ENCODE measurements at regions not wholly inside any gene's neighbourhood (a gene's known extent, or its start where the extent isn't known, plus 50 kb on each side); places are given as distances from the start of the nearest gene placed in this dataset.

DNA sequence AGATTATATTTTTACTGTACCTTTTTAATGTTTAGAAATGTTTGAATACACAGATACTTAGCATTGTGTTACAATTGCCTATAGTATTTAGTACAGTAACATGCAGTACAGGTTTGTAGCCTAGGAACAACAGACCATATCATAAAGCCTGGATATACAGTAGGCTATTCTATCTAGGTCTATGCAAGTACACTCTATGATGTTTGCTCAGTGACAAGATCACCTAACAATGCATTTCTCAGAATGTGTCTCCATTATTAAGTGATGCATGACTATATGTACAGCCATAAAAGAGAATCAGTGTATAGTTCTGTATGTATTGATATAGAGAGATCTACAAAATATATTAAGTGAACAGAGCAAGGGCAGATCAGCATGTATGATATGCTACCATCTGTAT is 616.4 kb downstream of the XIRP2 start:
- no peak for DNase-seq (ENCODE audit: low spot score)

DNA sequence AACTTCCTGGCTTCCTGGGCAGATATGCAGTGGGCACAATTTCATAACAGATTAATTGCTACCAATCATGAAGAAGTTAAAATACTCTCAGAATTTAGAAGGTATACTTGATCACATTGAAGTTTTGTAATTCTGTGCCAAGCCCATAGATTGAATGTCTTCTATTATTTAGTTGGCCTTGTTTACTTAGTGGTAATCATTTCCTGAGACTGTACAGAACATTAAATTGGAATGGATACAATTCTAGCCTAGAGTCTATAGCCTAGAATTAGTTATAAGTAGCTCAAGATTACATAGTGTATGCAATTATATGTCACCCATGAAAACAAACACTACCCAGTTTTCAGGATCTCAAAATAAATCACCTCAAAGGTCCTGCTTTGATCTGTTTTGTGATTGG is 615.8 kb downstream of the XIRP2 start:
- DNase-seq (ENCODE audit: low spot score), result no peak

DNA sequence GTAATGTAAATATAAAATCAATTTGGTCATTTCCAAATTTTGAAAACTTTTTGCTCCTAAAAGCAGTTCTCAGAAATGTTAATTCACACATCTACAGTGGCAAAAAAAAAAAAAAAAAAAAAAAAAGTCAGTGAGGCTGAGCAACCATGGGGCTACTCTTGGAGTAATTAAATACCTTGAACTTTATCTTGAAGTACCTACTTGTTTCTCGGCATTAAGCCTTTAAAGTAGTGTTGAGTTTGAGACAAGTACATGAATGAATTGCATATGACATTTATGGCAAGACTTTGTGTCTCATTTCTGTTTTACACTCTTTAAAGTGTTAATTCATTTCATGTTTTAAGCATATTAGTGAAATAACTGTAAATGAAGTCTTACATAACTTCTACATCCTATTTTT is 613.3 kb downstream of the XIRP2 start:
- no peak for DNase-seq (ENCODE audit: low spot score)

DNA sequence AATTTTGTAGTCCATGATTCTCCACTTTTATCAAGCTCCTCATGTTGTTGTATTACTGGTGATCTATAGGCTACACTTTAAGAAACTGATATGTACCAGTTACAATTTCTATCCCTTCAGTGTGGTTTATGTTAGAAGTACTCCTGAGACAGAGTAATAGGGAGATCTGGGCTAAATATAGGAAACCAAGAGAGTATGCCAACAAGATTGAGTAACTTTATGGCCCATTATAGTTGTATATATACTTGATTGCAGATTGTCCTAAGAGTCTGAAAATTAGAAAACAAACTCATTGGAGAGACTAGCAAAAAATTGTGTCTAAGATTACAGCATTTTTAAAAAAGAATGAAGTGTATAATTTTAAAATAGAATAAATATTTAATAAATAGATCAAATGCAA is 605.6 kb downstream of the XIRP2 start:
- no peak for DNase-seq (ENCODE audit: low spot score)

DNA sequence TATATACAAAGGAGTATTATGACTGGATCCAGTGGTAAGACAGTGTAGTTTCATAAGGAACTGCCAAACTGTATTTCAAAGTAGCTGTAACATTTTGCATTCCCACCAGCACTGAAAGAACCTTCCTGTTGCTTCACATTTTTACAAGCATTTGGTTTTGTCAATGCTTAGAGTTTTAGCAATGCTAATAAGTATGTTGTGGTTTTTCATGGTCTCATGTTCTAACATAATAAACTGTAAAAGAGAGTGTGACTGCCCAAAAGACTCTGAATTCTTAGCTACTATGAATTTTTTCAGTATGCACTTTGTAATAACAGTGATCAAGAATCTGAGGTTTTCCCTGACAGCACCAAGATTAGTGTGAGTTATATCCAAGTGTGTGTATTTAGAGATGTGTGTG is 604.2 kb downstream of the XIRP2 start:
- no peak for DNase-seq (ENCODE audit: low spot score)

DNA sequence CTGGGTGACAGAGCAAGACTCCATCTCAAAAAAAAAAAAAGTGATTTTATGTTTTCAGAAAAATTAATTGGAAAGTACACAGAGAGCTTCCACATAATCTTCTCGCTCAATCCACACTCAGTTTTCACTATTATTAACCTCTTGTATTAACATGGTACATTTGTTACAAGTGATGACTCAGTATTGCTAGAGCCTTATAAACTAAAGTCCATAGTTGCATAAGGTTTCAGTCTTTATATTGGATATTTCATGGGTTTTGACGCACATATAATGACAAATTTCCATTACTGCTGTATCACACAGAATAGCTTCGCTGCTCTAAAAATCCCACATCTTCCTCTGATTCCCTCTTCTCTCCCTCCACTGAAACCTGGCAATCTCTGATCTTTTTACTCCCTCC is 603.5 kb downstream of the XIRP2 start:
- DNase-seq (ENCODE audit: low spot score), result no peak

DNA sequence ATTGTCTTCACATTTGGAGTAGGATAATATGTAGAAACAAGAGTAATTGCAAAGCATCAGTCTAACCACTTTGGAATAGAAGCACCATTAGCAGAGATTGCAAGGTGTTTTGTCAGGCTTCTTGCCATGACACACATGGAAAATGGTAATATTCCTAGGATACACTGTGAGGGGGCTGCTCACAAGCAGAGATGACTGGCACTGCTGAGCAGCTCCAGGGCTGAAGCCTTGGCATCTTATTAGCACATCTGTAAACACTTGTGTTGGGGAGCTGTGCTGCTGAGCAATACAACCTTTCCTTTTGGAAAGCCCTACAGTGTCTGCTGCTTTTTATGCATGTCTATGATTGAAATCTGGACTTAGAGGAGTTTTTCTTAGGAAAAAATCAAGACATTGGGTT is 602.2 kb downstream of the XIRP2 start:
- DNase-seq (ENCODE audit: low spot score), result no peak

DNA sequence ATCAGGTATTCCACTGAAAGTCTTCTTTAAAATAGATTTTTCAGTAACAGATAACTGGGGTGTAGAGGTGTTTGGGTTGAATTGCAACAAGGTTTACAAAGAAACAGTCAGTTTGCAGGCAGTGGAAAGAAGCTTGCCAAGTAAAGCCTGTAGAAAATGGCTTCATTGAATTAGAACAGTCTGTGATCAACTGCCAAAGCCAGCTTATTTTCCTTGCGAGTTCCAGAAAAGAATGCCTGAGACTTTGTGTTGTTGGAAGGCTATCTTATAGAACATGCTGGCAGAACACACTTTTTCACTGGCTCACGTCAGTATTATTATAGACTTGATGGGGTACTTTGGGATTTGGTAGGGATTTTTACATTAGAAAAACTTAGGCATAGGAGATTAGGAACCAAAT is 601.0 kb downstream of the XIRP2 start:
- no peak for DNase-seq (ENCODE audit: low spot score)

DNA sequence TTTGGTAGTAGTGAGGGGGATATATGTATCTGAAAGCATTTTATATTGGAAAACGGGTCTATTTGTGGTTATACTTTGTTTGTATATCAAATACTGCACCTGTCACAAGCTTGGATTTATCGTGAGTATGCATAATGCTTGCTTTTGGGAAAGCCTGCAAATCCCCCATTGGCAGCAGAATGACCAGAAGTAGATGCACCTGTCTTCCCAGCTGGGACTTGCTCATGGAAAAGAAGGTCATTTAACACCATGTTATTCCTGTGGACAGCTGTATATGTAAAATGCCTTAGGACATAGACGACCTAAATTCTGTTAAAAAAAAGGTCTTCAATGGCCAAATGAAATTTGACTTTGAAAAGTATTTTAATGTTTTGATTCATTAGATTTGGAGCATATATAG is 599.4 kb downstream of the XIRP2 start:
- DNase-seq (ENCODE audit: low spot score), result no peak

DNA sequence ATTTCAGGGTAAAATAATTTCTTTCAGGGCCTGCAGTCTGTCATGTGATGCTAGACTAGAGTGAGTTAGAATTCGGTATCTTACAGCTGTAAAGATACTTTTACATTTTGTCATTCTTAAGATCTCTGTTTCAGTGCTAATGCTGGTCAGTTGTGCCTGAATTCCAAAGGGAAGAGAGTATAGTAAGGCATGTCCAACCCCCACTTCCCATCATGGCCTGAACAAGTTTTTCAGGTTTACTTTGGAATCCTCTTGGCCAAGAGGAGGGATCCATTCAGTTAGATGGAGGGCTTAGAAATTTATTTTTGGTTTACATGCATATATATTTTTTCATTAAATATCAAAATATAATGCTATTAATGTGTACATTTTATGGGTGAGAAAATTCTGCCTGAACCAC is 596.6 kb downstream of the XIRP2 start:
- DNase-seq (ENCODE audit: low spot score), result no peak

DNA sequence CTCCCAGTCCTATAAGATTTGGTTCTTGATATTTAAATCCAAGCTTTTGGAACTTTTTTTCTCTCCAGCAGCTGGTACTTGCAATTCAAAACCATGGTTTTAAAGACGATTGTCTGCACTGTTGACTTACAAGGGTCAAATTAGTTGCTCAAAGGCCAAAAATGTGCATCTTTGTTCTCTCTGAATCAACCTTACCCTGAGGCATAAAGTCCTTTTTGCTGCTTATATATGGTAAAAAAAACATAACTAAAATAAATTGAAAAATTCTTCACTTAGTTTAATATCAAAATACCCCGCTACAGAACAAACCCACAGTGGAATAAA is 592.7 kb downstream of the XIRP2 start:
- no peak for DNase-seq (ENCODE audit: low spot score)

DNA sequence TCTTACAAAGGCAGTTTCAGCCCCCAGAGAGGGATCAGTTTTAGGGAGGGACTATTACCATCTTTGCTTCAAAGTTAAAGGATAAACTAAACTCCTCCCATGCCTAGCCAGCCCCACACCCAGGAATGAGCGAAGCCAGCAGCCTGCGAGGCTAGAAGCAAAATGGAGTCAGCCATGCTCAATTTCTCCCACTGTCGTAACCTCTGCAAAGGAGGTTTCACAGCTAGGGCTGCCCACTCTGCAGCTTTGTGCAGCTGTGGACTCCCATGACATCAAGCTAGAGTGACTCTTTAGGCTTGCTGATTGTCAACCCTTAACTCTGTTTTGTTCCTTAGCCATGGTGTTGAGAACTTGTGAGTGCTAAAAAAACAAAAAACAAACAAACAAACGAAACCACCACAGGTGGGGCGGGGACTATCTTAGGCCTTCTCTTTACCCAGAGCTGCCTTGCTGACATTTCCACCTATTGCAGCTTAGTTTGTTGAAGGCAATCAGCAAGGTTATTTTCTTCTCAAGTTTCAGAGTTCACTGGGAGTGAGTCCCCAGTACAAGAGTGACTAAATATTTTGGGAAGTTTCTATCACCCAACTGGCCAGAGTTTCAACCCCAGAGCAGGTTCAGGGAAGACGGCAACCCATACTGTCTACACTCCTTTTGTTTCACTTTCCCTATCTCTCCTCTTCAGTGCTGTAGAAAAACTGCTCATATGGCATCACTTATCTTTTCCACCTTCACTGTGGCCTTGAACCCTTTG is 592.1 kb downstream of the XIRP2 start:
- DNase-seq (ENCODE audit: low spot score), result no peak

DNA sequence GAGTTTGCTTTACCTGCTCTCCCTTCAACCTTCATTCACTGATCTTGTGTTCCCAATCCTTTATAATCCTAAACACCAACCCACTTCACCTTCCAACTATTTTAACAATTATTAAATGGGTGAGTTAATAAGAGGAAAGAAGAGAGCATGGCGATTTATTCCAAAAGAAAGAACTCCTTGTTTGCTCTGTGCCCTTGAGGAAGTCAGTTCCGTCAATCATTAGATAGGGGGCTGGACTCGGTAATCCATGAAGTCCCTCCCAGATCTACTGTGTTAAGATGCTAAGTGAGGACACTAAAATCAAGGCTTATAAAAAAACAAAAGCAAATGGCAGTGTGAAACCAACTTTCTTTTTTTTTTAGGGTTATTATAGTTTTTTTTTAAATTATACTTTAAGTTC is 589.9 kb downstream of the XIRP2 start:
- no peak for DNase-seq (ENCODE audit: low spot score)

DNA sequence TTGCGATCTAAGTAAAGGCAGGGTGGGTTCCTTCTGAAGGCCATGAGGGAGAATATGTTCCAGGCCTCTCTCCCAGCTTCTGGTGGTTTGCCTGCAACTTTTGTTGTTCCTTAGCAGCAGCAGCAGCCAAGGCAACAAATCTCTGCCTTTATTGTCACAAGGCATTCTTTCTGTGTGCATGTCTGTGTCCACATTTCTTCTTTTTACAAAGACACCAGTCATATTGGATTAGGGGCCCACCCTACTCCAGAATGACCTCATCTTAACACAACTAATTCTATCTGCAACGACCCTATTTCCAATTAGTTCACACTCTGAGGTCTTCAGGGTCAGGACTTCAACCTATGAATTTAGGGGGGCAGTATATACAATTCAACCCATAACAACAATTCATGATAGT is 587.5 kb downstream of the XIRP2 start:
- no peak for DNase-seq (ENCODE audit: low spot score)

DNA sequence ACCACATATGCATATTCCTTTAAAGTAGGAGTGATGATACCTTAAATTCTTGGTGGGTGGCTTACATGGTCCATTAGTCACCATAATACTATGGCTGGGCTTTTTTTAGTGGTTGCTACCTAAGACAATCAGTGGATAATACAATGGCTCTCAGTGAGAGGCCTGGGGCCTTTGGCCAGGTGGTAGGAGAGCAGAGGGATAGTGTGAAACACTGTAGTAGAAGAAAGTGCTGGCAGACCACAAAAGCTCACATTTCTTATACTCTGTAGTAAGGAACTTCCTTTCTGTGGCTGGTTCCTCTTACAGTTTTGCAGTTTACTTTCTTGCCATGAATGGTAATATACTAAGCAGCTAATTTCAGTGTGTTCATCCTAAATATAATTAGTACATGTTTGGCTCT is 583.5 kb downstream of the XIRP2 start:
- DNase-seq (ENCODE audit: low spot score), result no peak

DNA sequence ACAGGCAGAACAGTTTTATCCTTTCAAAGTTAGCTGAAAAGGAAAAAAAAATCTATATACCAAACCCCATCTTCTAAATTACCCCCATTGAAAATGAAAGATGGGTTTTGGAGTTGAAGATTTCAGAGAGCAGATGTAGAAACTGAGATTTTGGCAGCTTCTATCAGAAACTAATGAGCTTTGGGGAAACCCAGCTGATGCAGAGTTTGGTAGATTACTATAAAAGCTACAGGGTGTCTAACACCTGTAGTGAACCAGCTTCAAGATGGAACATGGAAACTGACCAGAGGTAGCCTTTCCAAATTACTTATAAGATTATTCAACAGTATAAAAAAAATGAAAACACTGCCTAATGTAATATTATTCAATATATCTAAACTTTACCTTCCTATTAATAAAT is 583.1 kb downstream of the XIRP2 start:
- no peak for DNase-seq (ENCODE audit: low spot score)

DNA sequence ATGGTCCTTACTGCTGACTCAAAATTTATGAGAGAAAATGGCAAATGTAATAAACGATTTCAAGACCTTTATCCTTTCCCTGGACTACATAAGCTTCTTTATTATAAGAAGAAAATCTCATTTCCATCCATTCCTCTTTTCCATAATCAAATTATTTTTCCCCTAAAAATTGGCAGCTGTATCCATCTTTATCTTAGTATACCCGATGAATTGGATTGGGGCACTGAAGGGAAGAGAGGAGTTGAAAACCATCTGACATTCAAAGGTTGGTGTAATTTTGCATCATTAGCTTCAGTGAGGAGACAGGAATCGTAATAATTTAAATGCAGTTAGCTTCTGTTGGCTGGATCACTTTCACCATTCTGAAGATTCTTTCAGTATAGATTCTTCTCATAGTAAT is 574.1 kb downstream of the XIRP2 start:
- no peak for DNase-seq (ENCODE audit: low spot score)

DNA sequence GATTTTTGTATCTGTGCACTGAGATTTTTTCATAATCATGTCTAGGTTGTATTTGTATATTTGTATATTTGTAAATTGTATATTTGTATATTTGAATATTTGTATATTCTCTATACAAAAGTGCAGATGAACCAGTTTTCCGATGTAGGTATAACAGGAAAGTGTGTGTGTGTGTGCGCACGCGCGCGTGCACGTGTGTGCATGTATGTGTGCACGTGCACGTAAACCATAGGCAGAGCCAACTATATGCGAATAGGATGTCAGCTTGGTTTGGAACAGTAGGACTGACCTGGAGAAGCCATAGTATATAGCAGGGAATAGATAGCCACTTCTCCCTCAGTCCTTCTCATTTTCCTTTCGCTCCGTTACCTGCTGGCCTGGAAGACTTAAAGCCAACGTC is 565.8 kb downstream of the XIRP2 start:
- no peak for DNase-seq (ENCODE audit: low spot score)

DNA sequence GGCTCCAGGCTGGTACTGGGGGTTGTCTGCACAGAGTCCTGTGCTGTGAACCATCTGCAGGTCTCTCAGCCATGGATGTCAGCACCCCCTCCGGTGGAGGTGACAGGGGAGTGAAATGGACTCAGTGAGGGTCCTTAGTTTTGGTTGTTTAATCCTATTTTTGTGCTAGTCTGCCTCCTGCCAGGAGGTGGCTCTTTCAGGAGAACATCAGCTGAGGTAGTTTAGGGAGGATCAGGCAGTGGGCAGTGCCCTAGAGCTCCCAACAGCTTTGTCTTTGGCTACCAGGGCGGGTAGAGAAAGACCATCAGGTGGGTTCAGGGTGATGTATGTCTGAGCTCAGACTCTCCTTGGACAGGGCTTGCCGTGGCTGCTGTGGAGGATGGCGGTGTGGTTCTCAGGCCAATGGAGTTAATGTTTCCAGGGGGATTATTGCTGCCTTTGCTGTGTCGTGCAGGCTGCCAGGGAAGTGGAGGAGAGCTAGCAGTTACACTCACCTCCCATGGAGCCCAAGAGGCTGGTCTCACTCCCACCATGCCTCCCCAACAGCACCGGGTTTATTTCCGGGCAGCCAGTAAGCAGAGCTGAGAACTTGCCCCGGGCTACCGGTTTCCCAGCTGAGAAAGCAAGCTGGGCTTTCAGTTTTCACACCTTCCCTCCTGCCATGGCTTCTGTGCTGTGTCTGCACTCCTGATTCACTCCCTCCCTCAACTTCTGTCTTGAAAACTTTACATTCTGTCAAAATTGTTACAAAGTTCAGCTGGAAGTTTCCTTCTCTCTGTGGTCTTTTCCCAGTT is 563.4 kb downstream of the XIRP2 start:
- no peak for DNase-seq (ENCODE audit: low spot score)

DNA sequence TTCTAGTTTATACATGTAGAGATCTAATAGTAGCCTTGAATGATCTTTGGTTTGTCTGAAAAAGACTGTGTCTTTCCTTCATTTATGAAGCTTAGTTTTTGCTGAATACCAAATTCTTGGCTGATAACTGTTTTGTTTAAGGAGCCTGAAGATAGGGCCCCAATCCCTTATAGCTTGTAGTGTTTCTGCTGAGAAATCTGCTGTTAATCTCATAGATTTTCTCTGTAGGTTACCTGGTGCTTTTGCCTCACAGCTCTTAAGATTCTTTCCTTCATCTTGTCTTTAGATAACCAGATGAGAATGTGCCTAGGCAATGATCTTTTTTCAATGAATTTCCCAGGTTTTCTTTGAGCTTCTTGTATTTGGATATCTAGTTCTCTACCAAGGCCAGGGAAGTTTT is 562.1 kb downstream of the XIRP2 start:
- no peak for DNase-seq (ENCODE audit: low spot score)

DNA sequence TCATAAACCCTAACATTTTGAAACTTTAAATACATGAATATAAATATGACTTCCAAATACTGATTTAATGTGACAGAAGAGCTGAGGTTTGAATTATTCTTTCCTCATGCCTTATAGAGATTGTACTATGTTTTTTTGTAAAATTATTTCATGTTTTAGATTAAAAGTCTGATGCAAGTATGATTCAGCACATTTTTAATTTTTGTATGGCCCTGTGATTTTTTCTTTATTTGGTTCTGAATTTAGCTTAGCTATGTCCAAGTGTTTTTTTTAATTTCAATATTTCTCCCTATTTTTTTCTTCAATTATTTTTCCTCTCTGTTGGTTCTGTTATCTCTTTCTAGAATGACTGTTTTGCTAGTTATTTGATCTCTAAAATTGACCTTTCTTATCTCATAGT is 552.1 kb downstream of the XIRP2 start:
- DNase-seq (ENCODE audit: low spot score), result no peak

DNA sequence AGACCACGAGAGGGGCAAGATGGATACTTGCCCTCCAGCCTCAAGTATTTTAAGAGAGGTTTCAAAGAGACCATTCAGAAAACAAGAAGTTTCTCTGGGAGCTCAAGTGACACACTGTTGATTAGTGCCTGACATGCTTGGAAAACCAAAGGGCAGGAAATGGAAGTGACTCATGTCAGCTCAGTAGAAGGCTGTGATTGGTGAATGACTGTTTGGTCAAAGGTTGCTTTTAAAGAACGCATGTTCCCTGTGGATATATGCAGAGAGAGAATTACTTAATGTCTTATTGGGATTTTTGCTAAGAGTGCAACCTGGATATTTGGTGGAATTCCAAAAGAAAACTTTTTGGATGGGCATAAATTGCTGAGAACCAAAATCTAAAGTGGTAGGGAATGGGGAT is 549.9 kb downstream of the XIRP2 start:
- no peak for DNase-seq (ENCODE audit: low spot score)

DNA sequence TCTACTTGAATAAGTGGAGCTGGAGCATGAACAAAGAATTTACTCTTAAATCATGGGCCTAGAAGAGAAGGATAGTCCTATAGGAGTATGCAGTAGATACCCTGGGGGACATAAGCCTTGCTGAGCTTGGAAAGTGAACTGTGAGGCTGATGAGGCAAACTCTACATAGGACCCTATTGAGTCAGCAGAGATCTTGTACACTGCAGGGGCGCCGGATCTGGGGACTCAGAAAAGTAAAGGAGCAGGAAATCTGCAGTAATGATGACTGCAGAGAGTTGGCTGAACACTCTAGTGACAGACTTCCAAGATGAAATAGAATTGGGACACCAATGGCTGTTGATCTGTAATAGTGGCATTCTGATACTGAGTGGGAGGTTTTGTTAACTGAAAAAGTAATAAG is 543.7 kb downstream of the XIRP2 start:
- no peak for DNase-seq (ENCODE audit: low spot score)

DNA sequence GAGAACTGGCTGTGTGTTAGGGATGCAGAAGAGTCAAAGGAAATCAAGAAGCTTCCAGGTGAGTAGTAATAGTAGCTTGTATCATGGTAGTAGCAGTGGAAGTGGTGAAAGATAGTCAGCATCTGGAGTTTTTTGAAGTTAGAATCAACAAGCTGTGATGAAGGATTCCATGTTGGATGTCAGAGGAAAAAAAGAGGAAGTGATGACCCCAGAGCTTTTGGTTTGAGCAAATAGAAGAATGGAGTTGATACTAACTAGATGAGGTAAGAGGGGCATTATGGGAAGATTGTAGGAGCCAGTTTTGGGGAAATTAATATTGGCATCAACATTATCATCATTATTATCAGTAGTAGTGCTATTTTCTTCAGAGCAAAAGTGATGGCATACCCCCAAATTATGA is 542.2 kb downstream of the XIRP2 start:
- no peak for DNase-seq (ENCODE audit: low spot score)
